A549 (cell line): ENCODE measurements at regions not wholly inside any gene's neighbourhood (a gene's known extent, or its start where the extent isn't known, plus 50 kb on each side); places are given as distances from the start of the nearest gene placed in this dataset.

Experiments
- CHD2 ChIP-seq: fragments of 150-350 bp; IDR thresholded peaks from 2 replicates; pipeline ENCODE4 v1.6.1; 2014; ENCODE audit warnings: low read length; ENCODE audit not compliant: partially characterized antibody
- CHD4 ChIP-seq: fragments of 200-600 bp; sonication (generic); IDR thresholded peaks from 2 replicates; pipeline ENCODE4 v1.6.1; 2016; ENCODE audit warnings: antibody characterized with exemption, mild to moderate bottlenecking, borderline replicate concordance
- CTCF ChIP-seq: fragments of >200 bp; sonication (Bioruptor Twin); formaldehyde crosslinking; IDR thresholded peaks from 3 replicates; pipeline ENCODE4 v1.5.1; 2016
- EP300 ChIP-seq, 2 experiments: fragments of >200 bp; sonication (Bioruptor Twin); formaldehyde crosslinking; IDR thresholded peaks; 2 replicates in 1 of 2; 3 replicates in 1 of 2; pipeline ENCODE4 v1.6.1; 2016 to 2017
- JUN ChIP-seq, 2 experiments: fragments of >200 bp; sonication (Bioruptor Twin); formaldehyde crosslinking; IDR thresholded peaks; 2 replicates in 1 of 2; 3 replicates in 1 of 2; pipeline ENCODE4 v1.6.1; 2016 to 2017
- POLR2A ChIP-seq: IDR thresholded peaks from 2 replicates; pipeline ENCODE4 v1.6.1; 2012; ENCODE audit warnings: mild to moderate bottlenecking, low read length
- RAD21 ChIP-seq, 2 experiments: fragments of >200 bp in 1 of 2; sonication (Bioruptor Twin) in 1 of 2; formaldehyde crosslinking in 1 of 2; IDR thresholded peaks in 1 of 2; conservative IDR thresholded peaks in 1 of 2; 2 replicates in 1 of 2; 3 replicates in 1 of 2; pipeline ENCODE4 v1.6.1; 2012 to 2018; ENCODE audit warnings: inconsistent platforms in 1 of 2
- REST ChIP-seq: fragments of 200-600 bp; sonication (generic); IDR thresholded peaks from 2 replicates; pipeline ENCODE4 v1.6.1; 2016; ENCODE audit warnings: antibody characterized with exemption, mild to moderate bottlenecking, moderate library complexity
- SREBF2 ChIP-seq: fragments of 450-650 bp; IDR thresholded peaks from 2 replicates; pipeline ENCODE4 v1.6.1; 2014; ENCODE audit warnings: mild to moderate bottlenecking, moderate library complexity

GRCh38 chr18:6591491-6591890, 138.0 kb upstream of the ARHGAP28 start:
- no peak for TF ChIP-seq CTCF
- TF ChIP-seq CHD2, result no peak
- no peak for TF ChIP-seq SREBF2
- TF ChIP-seq RAD21 (conservative IDR thresholded peaks at IDR 0.05 in 1 of 2, IDR thresholded peaks at IDR 0.05 in 1 of 2), result no peak
- no peak for TF ChIP-seq EP300 (IDR thresholded peaks at IDR 0.05)
- no peak for TF ChIP-seq CHD4
- no peak for TF ChIP-seq POLR2A
- no peak for TF ChIP-seq REST
- TF ChIP-seq JUN (IDR thresholded peaks at IDR 0.05), result no peak
